Heart left ventricle (tissue), 13 donors: ENCODE measurements at regions not wholly inside any gene's neighbourhood (a gene's known extent, or its start where the extent isn't known, plus 50 kb on each side); places are given as distances from the start of the nearest gene placed in this dataset.

Source experiments
- POLR2A ChIP-seq, 2 donors: fragments of 450-650 bp; IDR thresholded peaks; one replicate each; pipeline ENCODE4 v1.6.1; 2017; ENCODE audit warnings: antibody characterized with exemption in 2 of 2, mild to moderate bottlenecking in 2 of 2, moderate library complexity in 2 of 2
- TF ChIP-seq, protein P1 (sequence below), 12 donors: fragments of 200-600 bp; sonication (generic) in 4 of 12; IDR thresholded peaks; one replicate each; pipeline versions ENCODE4 v1.5.0 to v1.8.0; 2018 to 2022; ENCODE audit warnings: antibody characterized with exemption in 12 of 12, mild to moderate bottlenecking in 5 of 12
- donor health status: ischemic (EF 13 %, LVEDD 7.1; RV severe dilation, severe dysfunction).
- donor health status: DM: no; HTN: yes; CAD: no.
- donor health status: DM: no; HTN: no; CAD: no.
- donor health status: ischemic (EF 25% LVEDD 6.9; RV normal size, moderate dysfunction).
- donor health status: ischemic (EF 25% LVEDD 5.7; RV mildly dilated, moderate dysfunction).
- donor health status: ischemic (EF 35%, LVEDD 5.7; RV mildly dilated, moderate dysfunction).
- donor health status: nonischemic (EF 11% LVEDD 7.7; RV severe dilation, severe dysfunction).
- donor health status: DM: yes; HTN: yes; CAD: no.
- donor health status: PGD.
- donor health status: ischemic (EF 29% LVEDD 5.4; RV normal size, mild dysfunction).
- donor health status: nonischemic (EF 23%, LVEDD 6.1; RV moderate dilation, normal function).

DNA sequence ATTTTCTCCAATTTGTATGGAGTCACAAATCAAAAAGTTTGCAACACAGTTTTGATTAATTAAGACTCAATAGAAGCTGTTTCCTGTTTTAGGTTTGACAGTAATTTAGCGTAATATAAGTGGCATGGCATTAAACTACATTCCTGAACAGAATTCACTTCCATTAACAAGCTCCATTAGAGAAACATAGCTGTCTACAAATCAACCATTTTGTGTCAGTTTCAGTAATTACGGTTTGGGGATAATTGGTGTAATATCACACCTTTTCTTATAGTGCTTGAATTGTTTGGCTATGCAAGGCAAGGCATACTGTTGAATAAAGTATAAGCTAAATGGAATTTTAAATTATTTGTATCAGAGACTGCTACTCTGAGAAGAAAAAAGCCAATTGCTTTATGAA is 585.5 kb downstream of the CBLN2 start:
- TF ChIP-seq, protein P1, sequence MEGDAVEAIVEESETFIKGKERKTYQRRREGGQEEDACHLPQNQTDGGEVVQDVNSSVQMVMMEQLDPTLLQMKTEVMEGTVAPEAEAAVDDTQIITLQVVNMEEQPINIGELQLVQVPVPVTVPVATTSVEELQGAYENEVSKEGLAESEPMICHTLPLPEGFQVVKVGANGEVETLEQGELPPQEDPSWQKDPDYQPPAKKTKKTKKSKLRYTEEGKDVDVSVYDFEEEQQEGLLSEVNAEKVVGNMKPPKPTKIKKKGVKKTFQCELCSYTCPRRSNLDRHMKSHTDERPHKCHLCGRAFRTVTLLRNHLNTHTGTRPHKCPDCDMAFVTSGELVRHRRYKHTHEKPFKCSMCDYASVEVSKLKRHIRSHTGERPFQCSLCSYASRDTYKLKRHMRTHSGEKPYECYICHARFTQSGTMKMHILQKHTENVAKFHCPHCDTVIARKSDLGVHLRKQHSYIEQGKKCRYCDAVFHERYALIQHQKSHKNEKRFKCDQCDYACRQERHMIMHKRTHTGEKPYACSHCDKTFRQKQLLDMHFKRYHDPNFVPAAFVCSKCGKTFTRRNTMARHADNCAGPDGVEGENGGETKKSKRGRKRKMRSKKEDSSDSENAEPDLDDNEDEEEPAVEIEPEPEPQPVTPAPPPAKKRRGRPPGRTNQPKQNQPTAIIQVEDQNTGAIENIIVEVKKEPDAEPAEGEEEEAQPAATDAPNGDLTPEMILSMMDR (IDR thresholded peaks at IDR 0.05) = no peak
- TF ChIP-seq POLR2A (IDR thresholded peaks at IDR 0.05) = no peak
